ENCODE measurements at regions not wholly inside any gene's neighbourhood (a gene's known extent, or its start where the extent isn't known, plus 50 kb on each side); places are given as distances from the start of the nearest gene placed in this dataset.

DNA sequence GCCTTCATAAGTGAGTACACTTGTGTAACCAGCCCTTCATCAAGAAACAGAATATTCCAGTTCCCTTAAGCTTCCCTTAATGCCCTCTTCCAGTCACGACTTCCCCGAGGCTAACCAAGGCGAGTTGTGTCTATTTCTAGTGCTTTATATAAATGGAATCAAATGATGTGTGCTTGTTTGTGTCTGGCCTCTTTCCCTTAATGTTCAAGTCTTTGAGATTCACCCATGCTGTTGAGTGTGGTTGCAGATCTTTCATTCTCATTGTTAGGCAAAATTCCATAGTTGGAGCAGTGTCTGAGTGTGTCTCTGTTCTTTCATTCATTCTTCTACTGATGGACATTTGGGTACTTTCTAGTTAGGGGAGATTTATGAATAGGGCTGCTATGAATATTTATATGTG lies 135.0 kb downstream of the CEBPB start:
- TF ChIP-seq CTCF (conservative IDR thresholded peaks at IDR 0.05; ENCODE audit: low read length) (no peak), EZH2phosphoT487 (IDR thresholded peaks at IDR 0.05; ENCODE audit: borderline replicate concordance) (no peak)

All from Loucy (cell line).